Muscle of arm (tissue), 1 donor: ENCODE measurements at regions not wholly inside any gene's neighbourhood (a gene's known extent, or its start where the extent isn't known, plus 50 kb on each side); places are given as distances from the start of the nearest gene placed in this dataset.

Experiments used
- DNase-seq: peaks from one replicate; pipeline ENCODE4 v3.0.0-alpha.2; 2013

DNA sequence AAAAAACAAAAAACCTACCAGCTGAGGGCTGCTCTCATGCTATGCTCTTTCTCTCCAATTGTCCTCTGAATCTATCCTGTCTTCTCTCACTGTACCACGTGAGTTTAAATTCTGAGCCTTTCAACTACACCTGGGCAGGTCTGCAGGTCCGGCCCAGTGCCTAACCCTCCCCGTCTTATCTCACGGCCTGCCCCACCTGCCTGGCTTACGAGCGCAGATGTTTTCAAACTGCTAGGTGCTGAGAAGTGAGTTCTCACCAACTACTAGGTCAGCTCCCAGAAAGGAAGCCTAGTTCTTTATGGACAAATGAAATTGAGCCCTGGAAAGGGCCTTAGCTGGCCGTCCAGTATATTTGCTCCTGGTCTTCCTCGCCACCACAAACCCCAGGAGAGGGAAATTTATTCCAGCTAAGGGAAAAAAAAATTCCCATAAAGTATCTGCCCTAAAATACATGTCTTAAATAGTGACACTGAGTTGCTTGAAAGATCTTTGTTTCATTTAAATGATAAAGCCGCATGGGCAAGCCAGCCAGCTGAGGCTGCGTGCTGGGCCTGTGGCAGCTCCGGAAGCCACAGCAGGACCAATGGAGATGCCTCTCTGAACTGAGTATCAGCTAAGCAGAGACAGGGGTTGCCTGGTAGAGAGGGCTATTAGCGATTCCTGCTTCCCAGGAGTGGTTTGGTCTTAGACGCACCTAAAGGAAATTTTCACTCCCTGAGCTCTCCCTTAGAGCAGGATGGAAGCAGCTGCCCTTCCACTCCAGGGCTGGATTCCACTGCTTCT lies 92.5 kb upstream of the NCK2 start:
- no peak for DNase-seq

DNA sequence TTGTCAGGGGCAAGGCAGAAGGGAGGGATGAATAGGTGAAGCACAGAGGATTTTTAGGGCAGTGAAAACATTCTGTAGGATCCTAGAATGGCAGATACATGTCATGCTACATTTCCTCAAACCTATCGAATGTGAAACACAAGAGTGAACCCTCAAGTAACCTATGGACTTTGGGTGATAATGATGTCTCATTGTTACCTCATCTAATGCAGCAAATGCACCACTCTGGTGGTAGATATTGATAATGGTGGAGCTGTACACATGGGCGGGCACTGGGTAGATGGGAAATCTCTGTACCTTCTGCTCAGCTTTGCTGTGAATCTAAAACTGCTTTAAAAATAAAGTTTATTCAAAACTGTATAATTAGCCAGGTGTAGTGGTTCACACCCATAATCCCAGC lies 95.2 kb upstream of the NCK2 start:
- DNase-seq: no peak

DNA sequence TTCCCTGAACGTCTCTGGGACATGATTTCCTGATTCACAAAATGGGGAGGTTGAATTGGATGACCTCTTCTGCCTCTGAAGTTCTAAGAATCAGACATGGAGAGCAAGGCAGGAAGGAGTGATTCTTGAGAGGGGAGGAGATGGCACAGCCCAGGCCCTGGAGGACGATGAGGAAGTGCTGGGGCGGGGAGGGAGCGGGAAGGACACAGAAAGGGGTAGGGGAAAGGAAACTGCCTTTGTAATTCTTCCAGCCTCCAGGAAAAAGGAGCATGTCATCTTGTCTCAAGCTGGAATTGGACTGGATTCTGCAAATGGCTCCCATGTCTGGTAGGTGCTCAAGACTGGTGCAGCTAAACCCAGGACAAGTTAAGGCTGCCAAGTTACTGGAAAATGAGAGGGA lies 97.0 kb upstream of the NCK2 start:
- DNase-seq: no peak

DNA sequence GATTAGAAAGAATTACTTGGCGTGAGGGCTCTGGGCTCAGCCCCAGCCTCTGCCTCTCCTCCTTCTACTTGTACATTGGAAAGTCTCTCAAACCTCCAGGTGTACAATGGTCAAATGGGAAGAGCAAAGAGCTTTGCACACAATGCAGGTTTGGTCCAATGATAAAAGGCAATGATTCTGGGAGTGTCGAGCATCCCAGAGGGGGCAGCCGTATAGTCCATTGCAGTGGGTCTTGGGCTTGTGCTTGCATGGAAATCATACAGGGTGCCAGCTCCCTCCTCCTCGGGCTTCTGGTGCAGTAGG lies 98.0 kb upstream of the NCK2 start:
- DNase-seq: no peak

DNA sequence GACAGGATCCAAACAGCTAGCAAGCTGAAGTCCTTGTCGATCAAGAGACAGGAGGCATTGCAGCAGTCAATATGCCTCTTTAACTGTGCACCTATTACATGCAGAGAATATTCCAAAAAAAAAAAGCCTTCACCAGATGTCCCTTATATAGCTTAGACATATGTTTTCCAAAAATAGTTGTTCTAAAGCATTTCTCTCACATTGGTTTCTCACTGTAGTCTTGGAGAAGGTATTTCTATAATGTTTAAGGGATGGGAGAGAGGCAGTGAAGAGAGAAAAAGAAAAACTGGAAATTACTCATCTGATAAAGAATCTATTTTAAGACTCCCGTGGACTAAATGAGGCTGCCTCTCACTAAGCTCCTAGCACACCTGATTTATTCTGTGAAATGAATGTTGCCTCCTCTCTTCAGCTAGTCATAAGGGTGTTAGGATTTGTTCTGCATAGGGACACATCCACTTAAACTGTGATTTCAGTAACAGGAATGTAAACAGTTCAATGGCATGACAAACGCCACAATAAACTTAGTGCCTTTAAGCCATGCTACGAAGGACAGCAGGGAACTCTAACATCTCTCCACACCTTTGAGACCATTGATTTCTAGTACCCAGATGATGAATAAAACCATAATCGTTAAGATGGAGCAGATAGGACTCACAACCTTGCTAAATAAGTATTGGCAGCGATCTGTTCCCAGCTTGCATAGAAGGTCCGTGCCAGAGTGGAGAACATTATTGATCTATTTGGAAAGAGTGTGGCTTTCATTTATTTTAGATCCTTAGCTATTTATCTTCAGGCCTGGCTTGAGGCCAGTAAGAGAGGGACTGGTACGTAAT lies 98.6 kb upstream of the NCK2 start:
- DNase-seq: no peak

DNA sequence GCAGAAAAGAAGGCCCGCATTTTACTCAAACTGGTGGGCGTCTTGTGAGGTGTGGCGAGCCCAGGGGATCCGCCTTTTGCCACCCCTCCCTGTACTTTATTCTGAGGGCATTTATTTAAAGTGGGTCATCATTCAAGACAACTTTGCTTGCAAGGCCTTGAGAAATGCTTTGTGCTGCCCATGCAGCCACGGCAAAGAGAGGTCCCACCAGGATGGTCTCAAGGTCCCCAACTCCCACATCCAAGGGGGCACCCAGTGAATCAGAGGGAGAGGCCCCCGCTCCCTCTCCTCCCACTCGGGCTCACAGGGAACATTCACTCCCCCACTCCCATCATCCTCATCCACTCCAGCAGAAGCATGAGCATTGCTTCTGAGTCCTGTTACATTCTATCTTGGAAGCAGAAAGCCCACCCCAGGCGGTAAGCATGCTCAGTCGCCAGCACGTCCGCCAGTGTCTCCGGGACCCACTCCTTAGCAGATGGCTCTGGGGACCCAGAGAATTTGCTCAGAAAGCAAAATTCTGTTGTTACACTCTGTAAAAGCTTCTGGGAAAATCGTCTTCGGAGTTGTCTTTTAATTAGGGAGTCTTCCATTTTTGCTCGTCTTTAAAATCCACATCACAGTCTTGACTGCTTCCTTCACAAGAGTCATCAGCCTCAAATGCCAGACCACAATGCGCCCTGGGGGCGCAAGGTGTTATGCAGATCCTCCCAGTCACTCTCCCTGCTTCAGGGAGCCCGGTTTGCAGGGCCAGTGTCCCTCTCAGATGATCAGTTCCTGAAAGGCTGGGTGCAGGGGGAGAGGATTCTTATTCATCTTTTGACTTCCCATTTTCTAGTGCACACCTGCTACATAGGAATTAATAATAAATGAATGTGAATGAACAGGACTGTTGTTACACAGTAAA lies 99.4 kb upstream of the NCK2 start:
- no peak for DNase-seq

DNA sequence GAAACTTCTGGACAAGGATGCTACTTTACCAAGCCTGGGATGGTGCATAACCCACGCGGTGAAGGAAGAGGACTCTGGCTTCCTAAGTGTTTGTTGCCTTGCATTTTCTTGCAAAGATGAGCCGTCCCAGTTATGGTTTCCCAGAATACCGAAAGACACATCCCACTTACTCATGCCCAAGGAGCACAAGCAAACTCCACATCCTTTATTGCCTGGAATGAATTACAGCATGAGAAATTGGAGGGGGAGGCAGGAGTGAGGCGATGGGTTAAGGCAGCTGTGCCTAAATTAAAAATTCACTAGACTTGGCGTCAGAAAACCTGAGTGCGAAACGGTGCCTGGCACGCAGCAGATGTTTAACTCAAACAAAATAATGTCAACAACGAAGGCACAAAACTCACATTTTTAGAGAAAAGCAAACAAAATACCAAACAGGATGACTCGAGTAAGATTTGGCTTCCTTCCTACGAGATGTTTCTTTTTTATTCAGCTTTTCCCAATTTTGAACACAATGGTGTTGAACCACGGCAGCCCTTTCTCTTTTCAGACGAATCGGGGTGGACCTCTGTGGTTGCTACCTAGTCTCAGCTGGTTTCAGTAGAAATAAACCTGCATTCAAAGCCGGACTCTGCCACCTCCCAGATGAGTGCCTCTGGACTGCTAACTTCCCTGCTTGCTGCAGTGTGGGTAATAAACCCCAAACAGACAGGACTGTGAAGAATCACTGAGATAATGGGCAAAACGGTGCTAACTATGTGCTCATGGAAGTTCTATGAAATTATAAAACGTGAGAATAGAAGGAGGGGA lies 100.3 kb upstream of the NCK2 start:
- no peak for DNase-seq

DNA sequence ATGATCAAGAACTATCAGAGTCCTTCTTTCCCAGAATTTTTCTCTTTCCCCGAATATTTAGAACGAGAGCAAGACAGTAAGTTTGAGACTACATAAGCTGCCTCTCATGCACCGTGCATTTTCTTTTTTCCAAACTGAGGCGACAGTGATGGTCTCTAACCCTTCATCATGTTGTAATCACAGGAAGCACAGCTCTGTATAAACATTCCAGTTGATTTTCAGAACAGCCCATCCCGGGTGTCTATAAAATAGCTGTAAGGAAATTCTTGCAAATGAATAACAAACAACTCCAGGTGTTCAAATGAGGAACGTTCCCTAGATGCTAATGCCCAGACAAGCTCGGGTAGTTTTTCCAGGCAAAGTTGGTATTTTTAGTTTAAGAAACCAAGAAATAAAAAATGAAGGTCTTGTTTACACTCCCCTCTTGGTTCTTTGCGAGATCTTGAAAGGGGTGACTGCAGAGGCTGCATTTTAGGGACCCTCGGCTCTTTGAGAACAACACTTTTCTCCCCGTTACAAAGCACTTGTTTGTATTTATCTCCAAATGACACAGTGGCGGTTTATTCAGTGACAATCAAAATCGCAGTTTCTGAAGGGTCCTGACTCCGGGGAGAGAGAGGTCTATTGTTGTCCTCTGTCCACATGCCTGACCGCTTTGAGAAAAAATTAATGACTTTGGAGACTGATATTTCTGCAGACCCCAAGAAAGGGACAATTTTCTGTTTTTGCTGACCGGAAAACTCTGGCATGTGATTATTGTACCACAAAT lies 101.1 kb upstream of the NCK2 start:
- DNase-seq: no peak

DNA sequence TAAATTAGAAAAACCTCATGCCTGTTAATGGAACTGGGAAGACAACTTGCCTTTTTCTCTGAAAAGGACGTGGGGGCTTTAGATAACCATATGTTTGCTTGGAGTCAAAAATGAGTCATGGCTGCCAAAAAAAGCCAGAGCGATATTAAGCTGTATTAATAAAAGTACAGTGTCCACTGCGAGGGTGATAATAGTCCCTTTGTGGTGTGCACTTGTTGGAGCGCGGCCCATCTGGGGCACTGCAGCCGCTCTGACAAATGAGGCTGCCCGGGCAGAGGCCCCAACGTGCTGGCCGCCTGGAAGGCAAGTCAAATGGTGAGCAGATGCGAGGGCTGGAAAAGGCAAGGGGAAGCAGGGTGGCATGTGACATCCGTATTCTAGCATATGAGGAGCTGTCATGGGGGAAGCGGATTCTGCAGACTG lies 103.3 kb upstream of the NCK2 start:
- peak; percentile 41 for DNase-seq

DNA sequence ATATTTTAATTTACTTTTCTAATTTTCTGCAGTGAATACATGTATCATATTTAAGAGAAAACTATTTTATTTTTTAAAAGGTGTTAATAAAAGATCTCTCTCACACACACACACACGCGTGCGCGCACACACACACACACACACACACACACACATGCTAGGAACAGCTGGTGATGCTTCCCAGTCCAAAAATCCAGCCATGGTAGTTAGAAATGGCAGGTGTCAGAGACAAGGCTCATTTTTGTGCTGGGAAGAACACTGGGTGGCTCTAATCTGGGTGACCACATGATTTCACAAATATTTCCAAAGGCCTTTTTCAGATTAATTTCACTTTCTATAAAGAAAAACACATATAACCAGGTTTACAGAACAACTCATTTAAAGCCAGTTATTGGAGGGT lies 104.5 kb upstream of the NCK2 start:
- DNase-seq: peak; percentile 15

DNA sequence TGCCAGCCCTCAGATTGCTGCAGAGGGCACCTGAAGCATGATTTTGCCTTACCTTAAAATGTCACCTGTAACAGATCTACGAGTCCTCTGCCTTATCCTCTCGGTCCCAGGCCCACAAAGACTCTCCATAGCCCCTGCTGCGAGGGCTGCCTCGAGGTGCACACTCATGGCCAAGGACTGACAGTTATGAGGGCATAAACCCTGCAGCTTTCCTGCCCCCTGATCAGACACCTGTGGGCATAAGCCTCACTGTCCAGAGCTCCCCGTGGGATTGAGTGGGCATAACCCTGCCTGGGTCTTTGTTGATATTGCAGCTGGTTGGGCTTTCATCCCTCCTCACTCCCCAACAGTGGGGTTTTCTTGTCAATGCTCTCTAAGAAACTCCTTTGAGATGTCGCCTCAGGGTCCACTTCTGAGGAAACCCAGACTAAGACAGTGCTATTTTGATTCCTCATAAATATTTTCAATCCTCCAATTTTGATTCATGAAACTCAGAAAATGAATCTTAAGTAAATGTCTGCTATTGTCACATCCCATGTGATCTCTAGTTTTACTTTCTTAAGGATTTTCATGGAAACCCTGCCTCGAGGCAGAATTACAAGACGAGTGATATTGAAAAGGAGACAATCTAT lies 108.5 kb upstream of the NCK2 start:
- no peak for DNase-seq

DNA sequence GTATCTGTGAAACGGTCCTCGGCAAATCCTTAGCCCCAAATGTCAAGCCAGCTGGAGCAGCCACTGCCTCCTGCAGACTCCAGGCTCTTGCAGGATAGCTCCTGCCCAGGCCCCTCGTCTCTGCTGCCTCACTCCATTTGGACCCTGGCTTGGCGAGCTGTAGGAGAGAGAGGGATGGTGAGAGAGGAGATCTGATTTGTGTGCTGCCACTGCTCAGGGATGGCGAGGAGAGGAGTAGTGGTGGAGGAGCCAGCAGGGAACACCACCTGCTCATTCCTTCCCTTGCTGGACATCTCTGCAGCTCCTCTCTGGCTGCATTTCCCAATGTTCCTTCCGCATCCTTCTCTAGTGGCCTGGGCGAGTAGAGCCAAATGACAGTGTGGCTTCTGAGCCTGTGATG lies 109.1 kb upstream of the NCK2 start:
- no peak for DNase-seq

DNA sequence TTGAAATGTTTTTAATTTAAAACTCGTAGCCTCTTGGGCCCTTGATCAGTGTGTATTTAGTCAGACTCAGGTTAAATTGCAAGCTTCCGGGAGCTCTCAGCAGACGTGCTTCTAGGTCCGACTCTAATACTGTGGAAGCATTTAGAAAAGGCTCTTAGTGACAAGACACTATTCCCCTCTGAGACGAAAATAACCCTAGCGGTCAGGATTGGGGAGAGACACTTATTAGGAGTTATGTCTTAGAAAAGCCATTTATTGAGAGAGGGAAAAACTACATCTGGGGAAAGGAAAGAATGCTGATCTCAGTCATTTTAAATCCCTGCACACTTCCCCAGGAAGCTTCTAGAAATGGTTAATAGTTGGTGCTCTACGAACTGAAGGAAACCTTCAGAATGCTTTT lies 110.5 kb upstream of the NCK2 start:
- no peak for DNase-seq

DNA sequence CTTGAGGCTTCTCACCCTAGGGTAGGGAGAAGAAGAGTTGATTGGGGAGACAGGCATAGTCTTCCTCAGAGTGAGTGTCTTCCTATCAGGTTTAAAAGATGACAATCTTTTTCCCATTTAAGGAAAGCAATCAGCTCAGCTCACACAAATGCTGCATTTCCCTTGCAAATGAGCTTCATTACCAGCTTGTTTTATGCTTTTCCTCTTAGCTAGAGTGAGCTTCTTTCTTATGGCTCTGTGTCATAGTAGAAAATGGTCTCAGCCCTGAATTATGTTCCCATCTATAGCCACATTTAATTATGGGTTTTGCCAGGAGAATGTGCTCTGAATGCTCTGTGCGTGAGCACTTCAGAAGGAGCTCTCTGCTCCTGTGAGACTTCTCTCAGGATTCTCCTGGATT lies 112.8 kb upstream of the NCK2 start:
- DNase-seq: no peak

DNA sequence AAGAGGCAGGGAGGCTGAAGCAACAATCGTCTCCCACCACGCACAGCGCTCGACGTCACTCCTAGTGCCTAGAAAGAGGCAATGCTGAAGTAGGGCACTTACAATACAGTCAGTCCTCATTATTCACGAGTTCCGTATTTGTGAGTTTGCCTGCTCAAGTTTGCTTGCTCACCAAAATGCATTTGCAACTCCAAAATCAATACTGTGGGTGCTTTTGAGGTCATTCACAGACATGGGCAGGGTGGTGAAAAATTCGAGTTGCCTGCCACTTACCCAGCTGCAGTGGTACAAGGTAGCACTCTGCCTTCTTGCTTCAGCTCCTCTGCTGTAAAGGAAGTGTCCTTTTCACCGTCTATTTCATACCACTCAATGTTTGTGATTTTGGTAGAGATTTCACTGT lies 113.7 kb upstream of the NCK2 start:
- no peak for DNase-seq

DNA sequence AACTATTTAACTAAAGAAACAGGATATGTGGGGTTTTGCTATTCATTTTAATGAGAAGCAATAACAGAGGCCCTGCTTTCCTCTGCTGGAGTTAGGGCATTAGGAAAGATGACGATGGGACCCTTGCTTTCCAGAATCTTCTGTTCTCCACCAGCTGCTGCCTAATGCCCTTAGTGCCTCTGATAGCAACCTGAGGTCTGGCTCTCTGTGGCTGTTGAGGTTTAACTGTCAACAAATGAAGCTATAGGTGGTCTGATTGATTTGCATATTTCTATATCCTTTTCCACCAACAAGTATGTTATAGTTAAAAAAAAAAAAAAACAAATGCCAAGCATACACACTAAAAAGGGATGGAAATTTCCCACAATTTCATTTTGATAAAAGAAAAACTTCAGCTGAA lies 115.1 kb upstream of the NCK2 start:
- no peak for DNase-seq

DNA sequence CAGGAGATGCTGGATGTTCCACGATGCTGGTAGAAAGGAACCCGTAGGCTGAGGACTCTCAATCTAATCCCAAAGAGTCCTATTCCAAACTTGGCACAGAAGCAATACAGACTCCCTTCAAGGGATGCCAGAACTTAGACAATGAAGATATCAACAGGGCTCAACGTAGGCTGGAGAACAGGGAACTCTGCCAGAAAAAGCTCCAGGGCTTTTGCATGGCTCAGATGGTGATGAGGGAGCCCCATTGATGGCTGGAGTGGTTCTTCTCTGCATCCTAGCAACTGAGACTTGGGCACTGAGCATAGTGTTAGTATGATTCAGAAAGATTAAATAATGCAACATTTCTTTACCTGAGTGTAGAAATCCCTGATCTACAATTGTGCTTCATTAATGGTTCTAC lies 117.2 kb upstream of the NCK2 start:
- DNase-seq: no peak

DNA sequence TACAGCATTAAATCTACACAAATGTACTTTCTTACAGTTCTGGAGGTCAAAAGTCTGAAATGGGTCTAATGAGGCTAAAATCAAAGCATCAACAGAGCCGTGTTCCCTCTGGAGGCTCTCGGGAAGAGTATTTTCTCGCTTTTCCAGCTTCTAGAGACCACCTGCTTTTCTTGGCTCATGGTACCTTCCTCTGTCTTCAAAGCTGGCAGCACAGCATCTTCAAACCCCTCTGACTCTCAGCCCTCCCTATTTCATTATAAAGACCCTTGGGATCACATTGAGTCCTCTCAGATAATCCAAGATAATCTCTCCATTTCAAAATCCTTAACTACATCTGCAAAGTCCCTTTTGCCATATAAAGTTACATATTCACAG lies 117.8 kb upstream of the NCK2 start:
- DNase-seq: no peak

DNA sequence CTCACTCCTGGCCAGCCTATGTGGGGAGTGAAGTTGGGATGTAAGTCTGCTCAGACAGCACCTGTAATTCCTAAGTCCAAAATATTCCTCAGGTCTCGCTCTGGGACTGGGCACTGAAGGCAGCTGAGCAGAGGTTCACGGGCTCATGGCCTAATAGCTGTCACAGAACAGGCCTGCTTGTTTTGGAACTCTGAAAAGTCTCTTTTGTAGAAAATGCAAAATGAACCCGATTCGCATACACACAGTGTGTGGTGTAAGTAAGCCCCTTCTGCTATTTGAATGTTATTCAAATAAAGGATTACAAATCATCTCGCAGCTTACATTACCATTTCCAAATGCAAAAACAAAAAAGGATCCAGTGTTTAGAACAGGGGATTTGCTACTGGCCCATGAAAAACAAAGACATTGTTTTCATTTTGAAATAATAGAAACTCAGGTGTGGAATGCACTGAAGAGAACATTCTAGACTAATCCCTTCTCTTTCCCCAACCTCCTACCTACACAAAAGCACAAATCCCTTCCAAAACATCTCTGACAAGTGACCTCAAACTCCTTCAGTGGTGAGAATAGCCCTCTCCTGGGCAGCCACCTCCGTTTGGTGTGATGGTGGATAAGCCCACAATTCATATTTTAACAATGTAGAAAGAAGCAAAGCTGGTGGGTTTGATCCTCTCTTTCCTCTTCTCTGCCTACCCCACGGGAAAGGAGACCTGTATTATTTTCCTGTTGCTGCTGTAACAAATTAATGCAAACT lies 118.3 kb upstream of the NCK2 start:
- no peak for DNase-seq

DNA sequence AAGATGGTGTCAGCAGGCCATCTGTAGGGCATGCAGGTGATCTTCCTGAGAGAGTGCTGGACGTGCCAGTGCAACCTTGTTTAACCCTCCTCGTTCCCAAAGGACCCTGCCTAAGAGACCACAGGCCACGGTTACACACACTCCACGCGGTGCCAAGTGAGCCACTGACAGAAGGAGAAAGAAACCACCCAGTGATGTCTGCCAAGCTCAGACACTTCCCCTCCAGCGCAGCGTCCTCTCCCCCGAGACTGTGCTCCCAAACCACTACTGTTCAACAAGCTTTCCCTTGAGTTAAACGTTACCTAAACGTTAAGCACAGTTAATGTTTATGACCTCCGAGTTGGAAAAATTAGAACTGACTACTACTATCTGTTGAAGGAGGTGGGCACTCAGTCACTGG lies 119.1 kb upstream of the NCK2 start:
- no peak for DNase-seq
